Loucy (cell line): ENCODE measurements at regions not wholly inside any gene's neighbourhood (a gene's known extent, or its start where the extent isn't known, plus 50 kb on each side); places are given as distances from the start of the nearest gene placed in this dataset.

Experiments
- H2AFZ ChIP-seq: fragments of 200-600 bp; sonication (generic); 2 replicates; pipeline ENCODE4 v1.6.0; 2016; ENCODE audit warnings: antibody characterized with exemption, mild to moderate bottlenecking, low read length, moderate library complexity
- H3F3A ChIP-seq: fragments of 200-600 bp; 2 replicates; pipeline ENCODE4 v1.6.0; 2016; ENCODE audit warnings: antibody characterized with exemption, low read depth, mild to moderate bottlenecking
- H3K27me3 ChIP-seq: fragments of 200-600 bp; sonication (generic); 2 replicates; pipeline ENCODE4 v1.6.1; 2014; ENCODE audit warnings: low read length, mild to moderate bottlenecking; ENCODE audit not compliant: insufficient read depth, poor library complexity, severe bottlenecking
- H3K36me3 ChIP-seq: fragments of 200-600 bp; sonication (generic); 2 replicates; pipeline ENCODE4 v1.6.1; 2016; ENCODE audit warnings: low read length; ENCODE audit not compliant: insufficient read depth
- H3K4me1 ChIP-seq: fragments of 200-600 bp; sonication (generic); 2 replicates; pipeline ENCODE4 v1.5.1; 2014; ENCODE audit warnings: low read length, mild to moderate bottlenecking; ENCODE audit not compliant: insufficient read depth, poor library complexity, severe bottlenecking
- H3K4me2 ChIP-seq: fragments of 200-600 bp; sonication (generic); 2 replicates; pipeline ENCODE4 v1.6.0; 2014; ENCODE audit warnings: antibody characterized with exemption, low read length, low read depth, mild to moderate bottlenecking; ENCODE audit not compliant: poor library complexity, severe bottlenecking
- H3K4me3 ChIP-seq: fragments of 200-600 bp; sonication (generic); 2 replicates; pipeline ENCODE4 v1.5.1; 2014; ENCODE audit warnings: low read length, mild to moderate bottlenecking, mixed read lengths; ENCODE audit not compliant: poor library complexity, severe bottlenecking
- H3K79me2 ChIP-seq: fragments of 200-600 bp; sonication (generic); 2 replicates; pipeline ENCODE4 v1.6.1; 2014; ENCODE audit warnings: low read length; ENCODE audit not compliant: insufficient read depth
- H3K9ac ChIP-seq: fragments of 200-600 bp; sonication (generic); 2 replicates; pipeline ENCODE4 v1.6.0; 2014; ENCODE audit warnings: mild to moderate bottlenecking, low read depth, low read length, moderate library complexity; ENCODE audit not compliant: poor library complexity, severe bottlenecking
- H3K9me2 ChIP-seq: fragments of 200-600 bp; sonication (generic); replicated peaks from 2 replicates; pipeline ENCODE4 v1.6.1; 2016; ENCODE audit warnings: low read depth, low read length, mixed read lengths
- H3K9me3 ChIP-seq: fragments of 200-600 bp; sonication (generic); 2 replicates; pipeline ENCODE4 v1.6.1; 2014; ENCODE audit warnings: mild to moderate bottlenecking, antibody characterized with exemption, low read length, low read depth; ENCODE audit not compliant: insufficient read depth
- H4K20me1 ChIP-seq: fragments of 200-600 bp; sonication (generic); 2 replicates; pipeline ENCODE4 v1.6.0; 2014; ENCODE audit warnings: antibody characterized with exemption, low read length, mild to moderate bottlenecking; ENCODE audit not compliant: insufficient read depth, poor library complexity, severe bottlenecking
- CTCF ChIP-seq: fragments of 200-600 bp; sonication (generic); conservative IDR thresholded peaks from 2 replicates; pipeline ENCODE4 v1.5.1; 2014; ENCODE audit warnings: mild to moderate bottlenecking, antibody characterized with exemption, low read length
- EZH2phosphoT487 ChIP-seq: fragments of 200-600 bp; IDR thresholded peaks from 2 replicates; pipeline ENCODE4 v1.6.1; 2018; ENCODE audit warnings: antibody characterized with exemption, mild to moderate bottlenecking, moderate library complexity, borderline replicate concordance

- no peaks in the 10 kb centered on the region for H4K20me1 ChIP-seq
- no peaks in the 10 kb centered on the region for H3K36me3 ChIP-seq
- no peak overlapping the region for H3K4me2 ChIP-seq
- H3K9me3 ChIP-seq = no peaks in the 10 kb centered on the region
- H3F3A ChIP-seq = no peaks in the 10 kb centered on the region
- H3K27me3 ChIP-seq = no peaks in the 10 kb centered on the region
- no peaks in the 10 kb centered on the region for H3K79me2 ChIP-seq
- H3K9me2 ChIP-seq = no peaks in the 10 kb centered on the region; the same call in 1 of the 2 replicates
- no peak overlapping the region for H3K9ac ChIP-seq
- H3K4me1 ChIP-seq = no peaks in the 10 kb centered on the region
- H2AFZ ChIP-seq = no peak overlapping the region
- no peak overlapping the region for H3K4me3 ChIP-seq
- TF ChIP-seq CTCF = no peak
- no peak for TF ChIP-seq EZH2phosphoT487
Observed at GRCh38 chr13:60787083-60787482, 390.1 kb downstream of the TDRD3 start.

- TF ChIP-seq CTCF (no peak), EZH2phosphoT487 (no peak)
- Histone ChIP-seq H4K20me1 (no peaks in the 10 kb centered on the region), H2AFZ (no peak overlapping the region), H3K9me2 (no peaks in the 10 kb centered on the region), H3K9me3 (no peaks in the 10 kb centered on the region; the same call in 1 of the 2 replicates), H3K4me3 (no peak overlapping the region), H3K36me3 (no peaks in the 10 kb centered on the region), H3K79me2 (no peaks in the 10 kb centered on the region), H3F3A (no peaks in the 10 kb centered on the region), H3K9ac (no peak overlapping the region), H3K4me1 (no peaks in the 10 kb centered on the region), H3K4me2 (no peak overlapping the region), H3K27me3 (no peaks in the 10 kb centered on the region)
Observed at GRCh38 chr13:60772726-60773125, 375.7 kb downstream of the TDRD3 start.

- Histone ChIP-seq H3K9me3 (0 out of 2 replicates have a peak, but pooled peaks cover 3% of the 10 kb centered on the region), H3K79me2 (no peaks in the 10 kb centered on the region), H3K27me3 (no peaks in the 10 kb centered on the region), H3K36me3 (no peaks in the 10 kb centered on the region), H4K20me1 (no peaks in the 10 kb centered on the region), H3K4me3 (no peak overlapping the region), H3K9ac (no peak overlapping the region), H2AFZ (no peak overlapping the region), H3K9me2 (no peaks in the 10 kb centered on the region), H3F3A (no peaks in the 10 kb centered on the region), H3K4me1 (no peaks in the 10 kb centered on the region), H3K4me2 (no peak overlapping the region)
- TF ChIP-seq EZH2phosphoT487 = no peak
- no peak for TF ChIP-seq CTCF
Observed at GRCh38 chr13:60765700-60766411, 368.8 kb downstream of the TDRD3 start.
